H1 (cell line): ENCODE measurements at regions not wholly inside any gene's neighbourhood (a gene's known extent, or its start where the extent isn't known, plus 50 kb on each side); places are given as distances from the start of the nearest gene placed in this dataset.
"Not testable (repeated sequence)": the region's sequence is repeated elsewhere in the genome, so short reads cannot be mapped to it uniquely, and the experiment has no call there.

Experiments
- CTCF ChIA-PET: fragments of 300-600 bp; sonication (Branson Sonifier 250); formaldehyde crosslinking; loops from one replicate; lab custom pipeline; 2021; ENCODE audit not compliant: partially characterized antibody; lab: Charles Lee
- POLR2A ChIA-PET: fragments of 300-600 bp; sonication (Branson Sonifier 250); formaldehyde crosslinking; loops from one replicate; lab custom pipeline; 2021; ENCODE audit warnings: inconsistent platforms; ENCODE audit not compliant: partially characterized antibody; lab: Charles Lee
- DNase-seq, 2 experiments: peaks; one replicate each; pipeline versions ENCODE4 v3.0.0 to v3.0.0-alpha.2; 2010 to 2022; ENCODE audit warnings: low spot score in 2 of 2, low read depth in 1 of 2, mixed read lengths in 1 of 2
- FAIRE-seq: peaks from 2 replicates; lab custom pipeline; 2011; peaks lifted over from hg19 to GRCh38; lab: Jason Lieb, UNC
- H2AFZ ChIP-seq: 2 replicates; pipeline ENCODE4 v1.8.1; 2012; ENCODE audit warnings: low read length, inconsistent platforms
- H2AK5ac ChIP-seq: 2 replicates; pipeline ENCODE4 v1.6.1; 2013; ENCODE audit warnings: low read depth, low read length
- H2BK120ac ChIP-seq: replicated peaks from 2 replicates; pipeline ENCODE3; 2013; ENCODE audit warnings: low read depth, low read length, inconsistent platforms
- H2BK12ac ChIP-seq: 2 replicates; pipeline ENCODE4 v1.6.1; 2013; ENCODE audit warnings: low read depth, low read length
- H2BK15ac ChIP-seq: 2 replicates; pipeline ENCODE4 v1.6.1; 2013; ENCODE audit warnings: low read length
- H2BK20ac ChIP-seq: 2 replicates; pipeline ENCODE4 v1.6.1; 2013; ENCODE audit warnings: low read length
- H2BK5ac ChIP-seq: 2 replicates; pipeline ENCODE4 v1.6.1; 2013; ENCODE audit warnings: low read depth, low read length
- H3K14ac ChIP-seq: 2 replicates; pipeline ENCODE4 v1.6.1; 2013; ENCODE audit warnings: inconsistent platforms; ENCODE audit not compliant: insufficient read length
- H3K18ac ChIP-seq: 2 replicates; pipeline ENCODE4 v1.6.1; 2013; ENCODE audit warnings: low read length; ENCODE audit errors: extremely low read depth
- H3K23ac ChIP-seq: 2 replicates; pipeline ENCODE4 v1.6.1; 2013; ENCODE audit warnings: inconsistent platforms; ENCODE audit not compliant: insufficient read length
- H3K23me2 ChIP-seq: 2 replicates; pipeline ENCODE4 v1.6.1; 2013; ENCODE audit warnings: low read depth, low read length
- H3K27ac ChIP-seq: 2 replicates; pipeline ENCODE4 v1.6.1; 2011; ENCODE audit warnings: low read depth, low read length, inconsistent platforms
- H3K27me3 ChIP-seq, 4 experiments: replicated peaks in 1 of 4; 1 replicate in 1 of 4; 2 replicates in 3 of 4; pipeline versions ENCODE4 v1.6.1 to v1.8.1; 2011 to 2013; ENCODE audit warnings: low read length in 3 of 4, mild to moderate bottlenecking in 3 of 4, inconsistent platforms in 2 of 4, mixed read lengths in 2 of 4, moderate library complexity in 1 of 4; ENCODE audit not compliant: control insufficient read depth in 3 of 4, insufficient read depth in 3 of 4; ENCODE audit errors: extremely low read depth in 1 of 4
- H3K36me3 ChIP-seq, 4 experiments: 2 replicates each; pipeline versions ENCODE4 v1.6.1 to v1.8.1; 2011 to 2013; ENCODE audit warnings: mild to moderate bottlenecking in 4 of 4, low read length in 3 of 4, moderate library complexity in 2 of 4, control low read depth in 1 of 4, inconsistent platforms in 1 of 4; ENCODE audit not compliant: insufficient read depth in 4 of 4, control insufficient read depth in 2 of 4
- H3K4ac ChIP-seq: replicated peaks from 2 replicates; pipeline ENCODE3; 2013; ENCODE audit warnings: low read length, low read depth, mixed read lengths, inconsistent platforms; ENCODE audit not compliant: insufficient read length
- H3K4me1 ChIP-seq, 4 experiments: replicated peaks in 1 of 4; 1 replicate in 1 of 4; 2 replicates in 3 of 4; pipeline versions ENCODE4 v1.6.1 to v1.8.1; 2011 to 2013; ENCODE audit warnings: low read length in 3 of 4, inconsistent platforms in 2 of 4, mixed read lengths in 1 of 4; ENCODE audit not compliant: insufficient read depth in 4 of 4, control insufficient read depth in 3 of 4
- H3K4me2 ChIP-seq, 2 experiments: 2 replicates each; pipeline versions ENCODE4 v1.6.1 to v1.8.1; 2011 to 2013; ENCODE audit warnings: low read depth in 2 of 2, low read length in 2 of 2, control low read depth in 1 of 2, inconsistent platforms in 1 of 2, mild to moderate bottlenecking in 1 of 2; ENCODE audit not compliant: insufficient read depth in 1 of 2
- H3K4me3 ChIP-seq, 4 experiments: fragments of 200-600, 300-600 bp in 1 of 4; sonication (generic), shearing (Covaris generic), sonication (Bioruptor Twin) in 1 of 4; 2 replicates each; pipeline versions ENCODE4 v1.5.1 to v1.8.1; 2011 to 2016; ENCODE audit warnings: low read length in 4 of 4, low read depth in 3 of 4, control low read depth in 2 of 4, inconsistent platforms in 2 of 4, mild to moderate bottlenecking in 2 of 4, mixed read lengths in 1 of 4, moderate library complexity in 1 of 4; ENCODE audit not compliant: insufficient read depth in 2 of 4; ENCODE audit errors: extremely low read depth in 1 of 4
- H3K56ac ChIP-seq: replicated peaks from 2 replicates; pipeline ENCODE3; 2013; ENCODE audit warnings: low read depth, mild to moderate bottlenecking, mixed read lengths, low read length, inconsistent platforms; ENCODE audit not compliant: insufficient read length
- H3K79me1 ChIP-seq: 2 replicates; pipeline ENCODE4 v1.6.1; 2013; ENCODE audit warnings: low read depth, low read length, control low read depth
- H3K79me2 ChIP-seq, 2 experiments: 2 replicates each; pipeline versions ENCODE4 v1.6.1 to v1.8.1; 2012 to 2013; ENCODE audit warnings: low read length in 2 of 2, mild to moderate bottlenecking in 2 of 2, inconsistent platforms in 1 of 2; ENCODE audit not compliant: insufficient read depth in 2 of 2, control insufficient read depth in 1 of 2
- H3K9ac ChIP-seq, 4 experiments: replicated peaks in 1 of 4; 1 replicate in 1 of 4; 2 replicates in 3 of 4; pipeline versions ENCODE4 v1.6.1 to v1.8.1; 2011 to 2013; ENCODE audit warnings: low read depth in 3 of 4, low read length in 3 of 4, control low read depth in 2 of 4, mild to moderate bottlenecking in 2 of 4, moderate library complexity in 2 of 4, inconsistent platforms in 1 of 4; ENCODE audit errors: extremely low read depth in 1 of 4
- H3K9me3 ChIP-seq, 2 experiments: 2 replicates each; pipeline versions ENCODE4 v1.6.1 to v1.8.1; 2012 to 2013; ENCODE audit warnings: mild to moderate bottlenecking in 2 of 2, moderate library complexity in 2 of 2, control low read depth in 1 of 2, inconsistent platforms in 1 of 2, low read depth in 1 of 2, low read length in 1 of 2, mixed read lengths in 1 of 2; ENCODE audit not compliant: insufficient read depth in 2 of 2
- H4K20me1 ChIP-seq, 2 experiments: replicated peaks in 1 of 2; 2 replicates each; pipeline versions ENCODE3 to v1.8.1; 2011 to 2013; ENCODE audit warnings: inconsistent platforms in 2 of 2, low read length in 2 of 2, mild to moderate bottlenecking in 1 of 2; ENCODE audit not compliant: insufficient read depth in 2 of 2, control insufficient read depth in 1 of 2
- H4K5ac ChIP-seq: 2 replicates; pipeline ENCODE4 v1.6.1; 2013; ENCODE audit warnings: low read length, low read depth, mixed read lengths, inconsistent platforms; ENCODE audit not compliant: insufficient read length
- H4K8ac ChIP-seq: 2 replicates; pipeline ENCODE4 v1.8.0; 2013; ENCODE audit warnings: mild to moderate bottlenecking, moderate library complexity, low read length, inconsistent platforms; ENCODE audit not compliant: insufficient read depth; ENCODE audit errors: extremely low read depth
- H4K91ac ChIP-seq: replicated peaks from 2 replicates; pipeline ENCODE3; 2013; ENCODE audit warnings: low read length, mixed read lengths, inconsistent platforms; ENCODE audit not compliant: insufficient read length
- WGBS, 2 experiments: shearing (Covaris generic) in 1 of 2; methylation state at CpG; one replicate each; pipeline versions ENCODE4 v1.1.6 to v1.1.7; 2013 to 2015; ENCODE audit warnings: low lambda C conversion rate in 2 of 2, mixed read lengths in 2 of 2, inconsistent platforms in 1 of 2, low coverage in 1 of 2, missing lambda C conversion rate in 1 of 2; ENCODE audit not compliant: insufficient replicate concordance in 2 of 2, insufficient coverage in 1 of 2, insufficient read length in 1 of 2; ENCODE audit errors: extremely low coverage in 1 of 2, missing lambda C conversion rate in 1 of 2; 5-methylcytosine and 5-hydroxymethylcytosine counted together

GRCh38 chrY:20925350-20926091 lies 169.6 kb downstream of the RPS4Y2 start:
- H3K23ac ChIP-seq, H2BK120ac ChIP-seq, H2BK12ac ChIP-seq, H2BK5ac ChIP-seq, H4K91ac ChIP-seq, H3K79me2 ChIP-seq, H3K27me3 ChIP-seq, H3K23me2 ChIP-seq, FAIRE-seq, H3K4ac ChIP-seq, H2BK20ac ChIP-seq, H4K8ac ChIP-seq, H3K18ac ChIP-seq, H3K4me2 ChIP-seq, H4K20me1 ChIP-seq, H3K14ac ChIP-seq, CTCF ChIA-PET, H3K4me3 ChIP-seq, POLR2A ChIA-PET, H3K27ac ChIP-seq, H3K79me1 ChIP-seq, H3K36me3 ChIP-seq, H2BK15ac ChIP-seq, H4K5ac ChIP-seq, H2AK5ac ChIP-seq, H3K56ac ChIP-seq, H3K9ac ChIP-seq, H2AFZ ChIP-seq, H3K4me1 ChIP-seq, DNase-seq: not testable (repeated sequence)
- H3K9me3 ChIP-seq: peaks cover 3 to 19% of the 10 kb centered on the region in 2 experiments; a peak in 2 of 4 replicates
- 88% methylated on average over 1 of the region's 4 CpGs; no CpG with 5 or more reads in 1 of the 2 experiments for WGBS, 2 experiments
